Vagina (tissue), 2 donors: ENCODE measurements at regions not wholly inside any gene's neighbourhood (a gene's known extent, or its start where the extent isn't known, plus 50 kb on each side); places are given as distances from the start of the nearest gene placed in this dataset.

Experiments used
- DNase-seq, 2 donors: peaks; one replicate each; pipeline ENCODE4 v3.0.0-alpha.2; 2017; ENCODE audit errors: extremely low spot score in 2 of 2
- H3K27ac ChIP-seq: fragments of 200-600 bp; sonication (generic); one replicate; pipeline ENCODE4 v1.5.1; 2019
- H3K27me3 ChIP-seq: fragments of 200-600 bp; sonication (generic); one replicate; pipeline ENCODE4 v1.5.1; 2019
- H3K36me3 ChIP-seq, 2 donors: fragments of 200-600 bp; sonication (generic); one replicate each; pipeline ENCODE4 v1.5.1; 2017 to 2019
- H3K4me1 ChIP-seq: fragments of 200-600 bp; sonication (generic); one replicate; pipeline ENCODE4 v1.5.1; 2019
- H3K4me3 ChIP-seq, 2 donors: fragments of 200-600 bp; sonication (generic); 1 replicate in 1 of 2; 2 replicates in 1 of 2; pipeline ENCODE4 v1.5.1; 2016 to 2019
- H3K9me3 ChIP-seq: fragments of 200-600 bp; sonication (generic); one replicate; pipeline ENCODE4 v1.5.1; 2019
- POLR2A ChIP-seq, 2 donors: fragments of 450-650 bp; IDR thresholded peaks; one replicate each; pipeline ENCODE4 v1.6.1; 2017; ENCODE audit warnings: antibody characterized with exemption in 2 of 2, mild to moderate bottlenecking in 2 of 2, moderate library complexity in 2 of 2
- POLR2AphosphoS5 ChIP-seq, 2 donors: sonication (generic); formaldehyde crosslinking; IDR thresholded peaks; one replicate each; pipeline ENCODE4 v1.9.0; 2017; ENCODE audit warnings: antibody characterized with exemption in 2 of 2, mild to moderate bottlenecking in 2 of 2, low read depth in 1 of 2; ENCODE audit not compliant: insufficient read depth in 1 of 2
- intact Hi-C: fragments of 100-400 bp; cut with DNase I; formaldehyde crosslinking; loops from one replicate; pipeline ENCODE4 v1.15.1; 2023
- TF ChIP-seq, protein P1 (sequence below), 3 experiments: fragments of 450-650 bp in 2 of 3; fragments of 200-600 bp in 1 of 3; sonication (generic) in 1 of 3; IDR thresholded peaks; one replicate each; pipeline ENCODE4 v1.5.1; 2017 to 2019; ENCODE audit warnings: antibody characterized with exemption in 3 of 3, mild to moderate bottlenecking in 2 of 3, moderate library complexity in 2 of 3

DNA sequence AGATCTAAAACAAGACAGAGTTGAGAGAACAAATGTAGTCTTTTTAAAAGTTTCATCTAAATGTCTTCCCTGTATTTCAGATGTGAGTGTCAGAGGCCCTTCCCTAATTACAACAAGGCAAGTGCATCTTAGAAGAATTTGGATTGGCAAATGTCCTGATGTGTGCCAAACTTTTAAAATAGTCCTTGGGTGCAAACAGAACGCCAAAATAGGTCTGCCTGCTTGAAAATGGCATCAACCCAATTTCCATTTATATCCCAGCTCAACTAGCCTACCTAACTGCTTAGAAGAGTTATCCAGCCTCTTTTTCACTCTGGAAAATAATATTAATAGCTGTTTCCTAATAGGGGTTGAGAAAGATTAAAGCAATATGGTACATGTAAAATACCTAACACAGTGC is 311.8 kb upstream of the ARRDC4 start:
- TF ChIP-seq POLR2A (IDR thresholded peaks at IDR 0.05), result no peak
- TF ChIP-seq POLR2AphosphoS5 (IDR thresholded peaks at IDR 0.05; ENCODE audit: insufficient read depth in 1 of 2, low read depth in 1 of 2), result no peak
- TF ChIP-seq, protein P1, sequence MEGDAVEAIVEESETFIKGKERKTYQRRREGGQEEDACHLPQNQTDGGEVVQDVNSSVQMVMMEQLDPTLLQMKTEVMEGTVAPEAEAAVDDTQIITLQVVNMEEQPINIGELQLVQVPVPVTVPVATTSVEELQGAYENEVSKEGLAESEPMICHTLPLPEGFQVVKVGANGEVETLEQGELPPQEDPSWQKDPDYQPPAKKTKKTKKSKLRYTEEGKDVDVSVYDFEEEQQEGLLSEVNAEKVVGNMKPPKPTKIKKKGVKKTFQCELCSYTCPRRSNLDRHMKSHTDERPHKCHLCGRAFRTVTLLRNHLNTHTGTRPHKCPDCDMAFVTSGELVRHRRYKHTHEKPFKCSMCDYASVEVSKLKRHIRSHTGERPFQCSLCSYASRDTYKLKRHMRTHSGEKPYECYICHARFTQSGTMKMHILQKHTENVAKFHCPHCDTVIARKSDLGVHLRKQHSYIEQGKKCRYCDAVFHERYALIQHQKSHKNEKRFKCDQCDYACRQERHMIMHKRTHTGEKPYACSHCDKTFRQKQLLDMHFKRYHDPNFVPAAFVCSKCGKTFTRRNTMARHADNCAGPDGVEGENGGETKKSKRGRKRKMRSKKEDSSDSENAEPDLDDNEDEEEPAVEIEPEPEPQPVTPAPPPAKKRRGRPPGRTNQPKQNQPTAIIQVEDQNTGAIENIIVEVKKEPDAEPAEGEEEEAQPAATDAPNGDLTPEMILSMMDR (IDR thresholded peaks at IDR 0.05), result no peak
- intact Hi-C loops, result no loop called here
- H3K27ac ChIP-seq, result no peak overlapping the region
- no peaks in the 10 kb centered on the region for H3K36me3 ChIP-seq
- H3K27me3 ChIP-seq, result no peaks in the 10 kb centered on the region
- H3K4me1 ChIP-seq, result no peaks in the 10 kb centered on the region
- no peak for DNase-seq
- H3K4me3 ChIP-seq, result no peak overlapping the region
- H3K9me3 ChIP-seq, result no peaks in the 10 kb centered on the region

DNA sequence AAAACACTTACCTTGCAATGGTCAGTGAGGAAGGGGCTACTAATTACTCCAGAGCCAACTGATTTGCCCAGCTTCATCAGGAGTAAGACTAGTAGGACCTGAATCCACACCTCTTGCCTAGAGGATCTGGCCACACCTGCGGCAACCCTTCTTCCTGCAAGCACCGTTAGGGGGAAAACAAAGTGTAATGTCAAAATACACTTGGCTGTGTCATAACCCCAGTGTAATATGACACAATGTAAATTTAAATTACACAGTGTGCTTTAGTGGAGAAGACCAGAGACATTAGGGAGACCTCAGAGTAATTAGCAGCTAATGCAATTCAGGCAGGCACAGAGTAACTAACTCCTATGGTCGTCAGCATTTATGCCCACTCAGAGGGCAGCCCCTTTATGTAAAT is 308.5 kb upstream of the ARRDC4 start:
- Histone ChIP-seq H3K9me3 (no peaks in the 10 kb centered on the region), H3K27ac (no peak overlapping the region), H3K27me3 (no peaks in the 10 kb centered on the region), H3K4me3 (no peak overlapping the region), H3K36me3 (no peaks in the 10 kb centered on the region), H3K4me1 (no peaks in the 10 kb centered on the region)
- no peak for DNase-seq
- intact Hi-C loops, result no loop called here
- TF ChIP-seq POLR2AphosphoS5 (IDR thresholded peaks at IDR 0.05; ENCODE audit: insufficient read depth in 1 of 2, low read depth in 1 of 2) (no peak), POLR2A (IDR thresholded peaks at IDR 0.05) (no peak)
- TF ChIP-seq, protein P1 (IDR thresholded peaks at IDR 0.05), result no peak

DNA sequence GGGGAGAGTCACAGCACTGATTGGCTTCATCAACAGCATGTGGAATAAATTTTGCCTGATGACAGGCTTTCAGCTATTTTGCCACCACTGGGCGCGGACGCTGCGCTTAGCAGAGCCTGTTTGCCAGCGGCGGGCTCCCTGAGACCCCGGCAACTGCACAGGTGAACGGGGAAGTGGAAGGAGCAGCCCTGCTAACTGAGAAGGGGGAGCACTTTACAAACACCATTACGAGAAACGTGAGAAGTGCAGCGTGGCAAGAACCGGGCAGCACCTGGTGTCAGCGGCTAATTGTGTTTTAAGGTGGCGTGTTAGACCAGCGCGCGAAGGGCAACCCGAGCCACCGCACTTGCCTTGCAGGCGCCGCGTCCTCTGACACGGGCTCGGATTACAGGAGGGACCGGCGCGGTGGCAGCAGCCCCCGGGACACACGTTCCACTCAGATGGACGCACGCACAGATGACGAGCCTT is 307.8 kb upstream of the ARRDC4 start:
- Histone ChIP-seq H3K4me3 (no peak overlapping the region), H3K27me3 (no peaks in the 10 kb centered on the region), H3K36me3 (no peaks in the 10 kb centered on the region), H3K4me1 (no peaks in the 10 kb centered on the region), H3K27ac (no peak overlapping the region), H3K9me3 (no peaks in the 10 kb centered on the region)
- TF ChIP-seq POLR2A (IDR thresholded peaks at IDR 0.05), result no peak
- TF ChIP-seq POLR2AphosphoS5 (IDR thresholded peaks at IDR 0.05; ENCODE audit: insufficient read depth in 1 of 2, low read depth in 1 of 2), result no peak
- TF ChIP-seq, protein P1 (IDR thresholded peaks at IDR 0.05), result no peak
- no peak for DNase-seq
- intact Hi-C loops, result no loop called here

DNA sequence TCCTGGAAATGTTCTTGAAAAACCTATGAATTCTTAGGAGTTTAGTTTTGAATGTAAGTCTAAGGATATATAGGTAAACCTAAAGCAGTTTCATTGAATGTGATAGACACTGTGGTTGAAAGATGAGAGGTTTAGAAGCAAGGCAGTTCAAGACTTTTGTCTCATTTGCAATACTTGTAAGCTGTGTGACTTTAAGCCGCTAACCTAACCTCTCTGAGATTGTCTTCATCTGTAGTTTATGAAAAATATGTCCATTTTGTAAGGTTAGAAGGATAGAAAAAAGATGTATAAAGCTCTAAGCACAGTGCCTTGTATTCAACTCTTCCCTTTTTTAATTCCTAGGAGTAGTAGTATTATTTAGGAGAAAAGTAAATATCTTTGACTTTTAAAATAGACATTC is 306.6 kb upstream of the ARRDC4 start:
- Histone ChIP-seq H3K4me1 (no peaks in the 10 kb centered on the region), H3K4me3 (no peak overlapping the region), H3K27ac (no peak overlapping the region), H3K27me3 (no peaks in the 10 kb centered on the region), H3K36me3 (no peaks in the 10 kb centered on the region), H3K9me3 (no peaks in the 10 kb centered on the region)
- TF ChIP-seq, protein P1 (IDR thresholded peaks at IDR 0.05), result no peak
- TF ChIP-seq POLR2AphosphoS5 (IDR thresholded peaks at IDR 0.05; ENCODE audit: insufficient read depth in 1 of 2, low read depth in 1 of 2), result no peak
- no peak for TF ChIP-seq POLR2A (IDR thresholded peaks at IDR 0.05)
- no peak for DNase-seq
- intact Hi-C loops, result no loop called here

DNA sequence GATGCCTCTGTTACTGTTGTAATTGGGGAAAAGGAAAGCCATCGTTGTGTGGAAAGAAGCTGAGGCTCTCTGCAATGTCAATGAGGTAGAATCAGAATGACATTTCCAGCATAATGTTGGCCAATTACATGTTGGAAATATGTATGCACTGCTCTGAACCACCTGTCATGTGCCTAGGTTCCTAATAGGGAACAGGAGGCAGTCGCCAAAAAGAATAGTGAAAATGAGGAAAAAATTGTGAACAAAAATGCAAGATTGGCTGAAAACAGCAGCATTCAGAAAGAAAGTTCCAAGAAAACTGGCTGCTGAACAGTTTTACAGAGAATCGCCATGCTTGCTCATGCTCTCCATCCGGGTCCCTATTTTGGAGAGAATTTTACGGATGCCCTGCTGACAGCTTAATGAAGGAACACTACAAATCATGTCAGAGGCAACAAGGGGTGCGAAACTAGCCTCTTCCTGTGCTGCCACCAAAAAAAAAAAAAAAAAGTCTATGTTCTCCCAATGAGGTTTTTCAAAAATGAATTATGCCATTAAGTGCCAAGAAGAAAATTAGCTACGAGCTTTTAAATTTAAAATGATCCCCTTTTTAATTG is 305.9 kb upstream of the ARRDC4 start:
- intact Hi-C loops, result no loop called here
- Histone ChIP-seq H3K27ac (no peak overlapping the region), H3K36me3 (no peaks in the 10 kb centered on the region), H3K27me3 (no peaks in the 10 kb centered on the region), H3K4me1 (no peaks in the 10 kb centered on the region), H3K4me3 (no peak overlapping the region), H3K9me3 (no peaks in the 10 kb centered on the region)
- TF ChIP-seq POLR2AphosphoS5 (IDR thresholded peaks at IDR 0.05; ENCODE audit: insufficient read depth in 1 of 2, low read depth in 1 of 2), result no peak
- TF ChIP-seq, protein P1 (IDR thresholded peaks at IDR 0.05), result no peak
- TF ChIP-seq POLR2A (IDR thresholded peaks at IDR 0.05), result no peak
- no peak for DNase-seq
